A673 (cell line): ENCODE measurements at regions not wholly inside any gene's neighbourhood (a gene's known extent, or its start where the extent isn't known, plus 50 kb on each side); places are given as distances from the start of the nearest gene placed in this dataset.

Source experiments
- BruUV-seq: library from RNA; stranded (reverse); fragments of 400-500 nt; replicated peaks from 2 replicates; lab custom pipeline; 2021; lab: Mats Ljungman, UMichigan
- CTCF ChIA-PET: fragments of 300-600 bp; sonication (Branson Sonifier 250); formaldehyde crosslinking; loops from one replicate; lab custom pipeline; 2022; ENCODE audit warnings: antibody characterized with exemption; lab: Charles Lee
- POLR2A ChIA-PET: fragments of 300-600 bp; sonication (Branson Sonifier 250); formaldehyde crosslinking; loops from one replicate; lab custom pipeline; 2022; ENCODE audit warnings: antibody characterized with exemption; ENCODE audit not compliant: low non-redundant PET; lab: Charles Lee
- DNase-seq: peaks from one replicate; pipeline ENCODE4 v3.0.0-alpha.2; 2015; ENCODE audit warnings: low spot score
- H3K27ac ChIP-seq: fragments of 200-600 bp; sonication (generic); 2 replicates; pipeline ENCODE4 v1.5.1; 2016; ENCODE audit warnings: mixed run types, low read depth, mild to moderate bottlenecking, mixed read lengths, antibody characterized with exemption, low read length; ENCODE audit not compliant: poor library complexity, severe bottlenecking
- H3K27me3 ChIP-seq: fragments of 200-600 bp; sonication (generic); replicated peaks from 2 replicates; pipeline ENCODE4 v1.6.1; 2017; ENCODE audit warnings: mixed run types, low read depth, mild to moderate bottlenecking, mixed read lengths, antibody characterized with exemption, low read length; ENCODE audit not compliant: insufficient read depth, poor library complexity
- H3K36me3 ChIP-seq: fragments of 200-600 bp; sonication (generic); 2 replicates; pipeline ENCODE4 v1.6.1; 2016; ENCODE audit warnings: mixed run types, mild to moderate bottlenecking, mixed read lengths, antibody characterized with exemption, low read length; ENCODE audit not compliant: insufficient read depth, poor library complexity, severe bottlenecking
- H3K4me1 ChIP-seq: fragments of 200-600 bp; sonication (generic); 2 replicates; pipeline ENCODE4 v1.6.1; 2017; ENCODE audit warnings: mixed run types, mild to moderate bottlenecking, mixed read lengths, antibody characterized with exemption, low read length; ENCODE audit not compliant: insufficient read depth, poor library complexity, severe bottlenecking
- H3K4me3 ChIP-seq: fragments of 200-600 bp; sonication (generic); 2 replicates; pipeline ENCODE4 v1.5.1; 2016; ENCODE audit warnings: low read depth, mixed run types, mild to moderate bottlenecking, mixed read lengths, low read length; ENCODE audit not compliant: poor library complexity, severe bottlenecking
- H3K9me3 ChIP-seq: fragments of 200-600 bp; sonication (generic); 2 replicates; pipeline ENCODE4 v1.6.1; 2016; ENCODE audit warnings: mixed run types, low read depth, mild to moderate bottlenecking, mixed read lengths, antibody characterized with exemption, low read length; ENCODE audit not compliant: poor library complexity, severe bottlenecking
- CTCF ChIP-seq: fragments of 300-800, 200-600 bp; sonication (generic); conservative IDR thresholded peaks from 2 replicates; pipeline ENCODE4 v1.5.1; 2017; ENCODE audit warnings: low read depth, mild to moderate bottlenecking, antibody characterized with exemption, low read length, moderate library complexity, mixed read lengths
- EZH2 ChIP-seq: fragments of 200-600 bp; sonication (generic); IDR thresholded peaks from 2 replicates; pipeline ENCODE4 v1.6.1; 2017; ENCODE audit warnings: borderline replicate concordance, low read depth, mild to moderate bottlenecking, mixed read lengths, antibody characterized with exemption, low read length; ENCODE audit not compliant: poor library complexity, severe bottlenecking
- intact Hi-C: fragments of 100-400 bp; cut with micrococcal nuclease; formaldehyde crosslinking; loops from one replicate; pipeline ENCODE4 v1.10.0; 2022; ENCODE audit not compliant: unreplicated experiment

- CTCF ChIA-PET, result no interaction called here
- intact Hi-C loops, result no loop called here
- Histone ChIP-seq H3K27ac (no peak overlapping the region), H3K4me1 (no peaks in the 10 kb centered on the region), H3K36me3 (no peaks in the 10 kb centered on the region), H3K4me3 (no peak overlapping the region), H3K27me3 (peaks cover 3% of the 10 kb centered on the region), H3K9me3 (no peaks in the 10 kb centered on the region)
- POLR2A ChIA-PET, result no interaction called here
- DNase-seq, result no peak
- no peak for TF ChIP-seq EZH2
- TF ChIP-seq CTCF, result no peak
- BruUV-seq, result no TSS peak
These were observed 213.7 kb downstream of the FOXD2 start for GRCh38 chr1:47651311-47652089.

- Histone ChIP-seq H3K4me3 (no peak overlapping the region), H3K36me3 (no peaks in the 10 kb centered on the region), H3K27me3 (peaks cover 3% of the 10 kb centered on the region), H3K27ac (no peak overlapping the region), H3K9me3 (no peaks in the 10 kb centered on the region), H3K4me1 (no peaks in the 10 kb centered on the region)
- TF ChIP-seq CTCF (no peak), EZH2 (no peak)
- BruUV-seq, result no TSS peak
- ChIA-PET CTCF (no interaction called here), POLR2A (no interaction called here)
- intact Hi-C loops, result no loop called here
- no peak for DNase-seq
These were observed 217.9 kb downstream of the FOXD2 start for GRCh38 chr1:47655521-47656300.

GRCh38 chr1:47656719-47657685 lies 219.2 kb downstream of the FOXD2 start:
- POLR2A ChIA-PET, result no interaction called here

More at GRCh38 chr1:47656719-47657685, 219.2 kb downstream of the FOXD2 start:
- DNase-seq, result no peak
- H3K4me3 ChIP-seq, result no peak overlapping the region
- peaks cover 3% of the 10 kb centered on the region for H3K27me3 ChIP-seq
- intact Hi-C loops, result no loop called here
- H3K27ac ChIP-seq, result no peak overlapping the region
- no TSS peak for BruUV-seq
- no peaks in the 10 kb centered on the region for H3K9me3 ChIP-seq
- TF ChIP-seq EZH2 (no peak), CTCF (no peak)
- no peaks in the 10 kb centered on the region for H3K4me1 ChIP-seq
- H3K36me3 ChIP-seq, result no peaks in the 10 kb centered on the region
- CTCF ChIA-PET, result no interaction called here
